ENCODE measurements at regions not wholly inside any gene's neighbourhood (a gene's known extent, or its start where the extent isn't known, plus 50 kb on each side); places are given as distances from the start of the nearest gene placed in this dataset.

- in situ Hi-C loops (cut with MboI; ENCODE audit: low sequenced_read_pairs) = no loop called here
Observed at GRCh38 chr10:111209692-111210091, 132.9 kb downstream of the ADRA2A start.

More at GRCh38 chr10:111209692-111210091, 132.9 kb downstream of the ADRA2A start:
- no peak for DNase-seq
- Histone ChIP-seq H3K18ac (ENCODE audit: low read depth, low read length) (no peak overlapping the region), H3K9ac (ENCODE audit: low read depth, low read length) (no peak overlapping the region), H4K20me1 (ENCODE audit: insufficient read depth, low read length) (no peaks in the 10 kb centered on the region), H2BK120ac (ENCODE audit: low read depth, low read length) (no peak overlapping the region), H4K5ac (ENCODE audit: low read depth, low read length) (no peak overlapping the region), H2BK15ac (ENCODE audit: low read depth, low read length) (no peak overlapping the region), H2BK5ac (ENCODE audit: low read depth, low read length, poor library complexity, severe bottlenecking) (no peak overlapping the region), H3K14ac (replicated peaks; ENCODE audit: low read depth, low read length) (no peak overlapping the region), H3K79me1 (ENCODE audit: low read depth in 1 of 2, low read length in 2 of 2) (no peaks in the 10 kb centered on the region), H3K23ac (ENCODE audit: low read depth, low read length) (no peak overlapping the region), H3K4me1 (ENCODE audit: control insufficient read depth, insufficient read depth, low read length) (no peaks in the 10 kb centered on the region), H3K4ac (ENCODE audit: low read depth, low read length) (no peak overlapping the region), H3K4me3 (ENCODE audit: insufficient read depth, low read depth, low read length) (no peak overlapping the region), H3K56ac (ENCODE audit: extremely low read depth, insufficient read depth, low read length) (no peak overlapping the region), H2AK9ac (replicated peaks; ENCODE audit: low read depth, low read length, poor library complexity) (no peak overlapping the region), H3K9me1 (ENCODE audit: insufficient read depth, low read length) (no peaks in the 10 kb centered on the region), H3K27ac (ENCODE audit: insufficient read depth, low read length) (no peak overlapping the region), H4K91ac (ENCODE audit: insufficient read depth, low read depth, low read length) (no peak overlapping the region), H3K36me3 (ENCODE audit: control insufficient read depth, insufficient read depth, low read length) (no peaks in the 10 kb centered on the region), H4K8ac (ENCODE audit: low read depth in 2 of 2, low read length in 2 of 2) (no peak overlapping the region), H2AK5ac (ENCODE audit: low read depth, low read length) (no peak overlapping the region), H3K27me3 (ENCODE audit: control insufficient read depth, insufficient read depth, low read length) (no peaks in the 10 kb centered on the region), H3K4me2 (ENCODE audit: low read depth, low read length) (no peak overlapping the region), H3K9me3 (ENCODE audit: control insufficient read depth, insufficient read depth, low read length) (peaks cover 10% of the 10 kb centered on the region; the same call in 1 of the 2 replicates), H2BK20ac (ENCODE audit: low read depth, low read length) (no peak overlapping the region), H2AFZ (replicated peaks; ENCODE audit: low read length, poor library complexity) (no peak overlapping the region)
- no peak for ATAC-seq (ENCODE audit: low read depth)
- BruUV-seq (replicated peaks) = no TSS peak
- no CpG with 5 or more reads among the region's 5 CpGs for WGBS, 2 experiments (ENCODE audit: extremely low coverage in 2 of 2, insufficient read length in 1 of 2)
- CTCF ChIA-PET = no interaction called here
- POLR2A ChIA-PET (ENCODE audit: unreplicated experiment) = no interaction called here
- dilution Hi-C loops (cut with HindIII; ENCODE audit: low sequenced_read_pairs, unreplicated experiment) = no loop called here
- TF ChIP-seq FOS (IDR thresholded peaks at IDR 0.05; ENCODE audit: low read depth, low read length) (no peak), POLR2A (IDR thresholded peaks at IDR 0.05; ENCODE audit: low read depth, low read length) (no peak), SMC3 (IDR thresholded peaks at IDR 0.05; ENCODE audit: low read depth, low read length) (no peak), ELK1 (IDR thresholded peaks at IDR 0.05; ENCODE audit: borderline replicate concordance, low read depth, low read length) (no peak), RFX5 (IDR thresholded peaks at IDR 0.05; ENCODE audit: low read depth, low read length) (no peak), RCOR1 (IDR thresholded peaks at IDR 0.05; ENCODE audit: insufficient replicate concordance, low read length) (no peak), BHLHE40 (IDR thresholded peaks at IDR 0.05; ENCODE audit: low read depth, low read length) (no peak), RAD21 (IDR thresholded peaks at IDR 0.05; ENCODE audit: low read length) (no peak), MAZ (IDR thresholded peaks at IDR 0.05; ENCODE audit: borderline replicate concordance, low read depth, low read length) (no peak), CTCF (conservative IDR thresholded peaks at IDR 0.05; ENCODE audit: low read depth, low read length) (no peak), NFE2L2 (IDR thresholded peaks at IDR 0.05; ENCODE audit: low read depth, low read length) (no peak), MAFK (IDR thresholded peaks at IDR 0.05; ENCODE audit: low read depth, low read length) (no peak)
- intact Hi-C loops (cut with micrococcal nuclease) = no loop called here
